ENCODE measurements at regions not wholly inside any gene's neighbourhood (a gene's known extent, or its start where the extent isn't known, plus 50 kb on each side); places are given as distances from the start of the nearest gene placed in this dataset.

- TF ChIP-seq POLR2A (IDR thresholded peaks at IDR 0.05; ENCODE audit: low read depth, low read length) (no peak), POLR2AphosphoS5 (IDR thresholded peaks at IDR 0.05; ENCODE audit: low read depth, low read length) (no peak), TAF1 (IDR thresholded peaks at IDR 0.05; ENCODE audit: borderline replicate concordance, low read depth, low read length) (no peak)
Observed at GRCh38 chr2:131828164-131828561, 300.5 kb downstream of the CCDC74A start.
